LNCAP (cell line): ENCODE measurements at regions not wholly inside any gene's neighbourhood (a gene's known extent, or its start where the extent isn't known, plus 50 kb on each side); places are given as distances from the start of the nearest gene placed in this dataset.

Source experiments
- CTCF ChIP-seq: fragments of 450-650 bp; IDR thresholded peaks from 2 replicates; pipeline ENCODE4 v1.5.1; 2017; ENCODE audit warnings: mild to moderate bottlenecking

- TF ChIP-seq CTCF, result no peak
Measured at GRCh38 chr13:37202264-37202663, 96.8 kb upstream of the CSNK1A1L start.

GRCh38 chr13:37201081-37201480 is 95.6 kb upstream of the CSNK1A1L start:
- no peak for TF ChIP-seq CTCF

- no peak for TF ChIP-seq CTCF
Measured at GRCh38 chr13:37198629-37199028, 93.2 kb upstream of the CSNK1A1L start.

- TF ChIP-seq CTCF, result no peak
Measured at GRCh38 chr13:37195621-37196020, 90.2 kb upstream of the CSNK1A1L start.

- TF ChIP-seq CTCF, result no peak
Measured at GRCh38 chr13:37194428-37194861, 89.0 kb upstream of the CSNK1A1L start.

GRCh38 chr13:37192956-37193355 is 87.5 kb upstream of the CSNK1A1L start:
- no peak for TF ChIP-seq CTCF

- TF ChIP-seq CTCF, result no peak
Measured at GRCh38 chr13:37187621-37188020, 82.2 kb upstream of the CSNK1A1L start.

- no peak for TF ChIP-seq CTCF
Measured at GRCh38 chr13:37187105-37187504, 81.6 kb upstream of the CSNK1A1L start.
